Keratinocyte (primary cell): ENCODE measurements at regions not wholly inside any gene's neighbourhood (a gene's known extent, or its start where the extent isn't known, plus 50 kb on each side); places are given as distances from the start of the nearest gene placed in this dataset.
A peak's percentile ranks its signal among the peaks of the same experiment; 100 is the strongest.

ENCODE experiments used
- DNase-seq: peaks from one replicate; pipeline ENCODE4 v3.0.0-alpha.2; 2011; ENCODE audit warnings: low read depth, missing footprints, low spot score
- FAIRE-seq: peaks from 2 replicates; lab custom pipeline; 2011; peaks lifted over from hg19 to GRCh38; lab: Jason Lieb, UNC
- H2AFZ ChIP-seq: 2 replicates; pipeline ENCODE4 v1.6.0; 2012; ENCODE audit warnings: low read length, control low read depth, inconsistent platforms; ENCODE audit not compliant: control insufficient read depth
- H3K27ac ChIP-seq: 2 replicates; pipeline ENCODE4 v1.5.1; 2011; ENCODE audit warnings: low read length; ENCODE audit not compliant: control insufficient read depth, insufficient read depth
- H3K27me3 ChIP-seq: 3 replicates; pipeline ENCODE4 v1.6.0; 2011; ENCODE audit warnings: low read length; ENCODE audit not compliant: control insufficient read depth, insufficient read depth; ENCODE audit errors: extremely low read depth
- H3K36me3 ChIP-seq, 2 experiments: 2 replicates in 1 of 2; 3 replicates in 1 of 2; pipeline ENCODE4 v1.5.1; 2011; ENCODE audit warnings: low read length in 2 of 2, mild to moderate bottlenecking in 1 of 2; ENCODE audit not compliant: control insufficient read depth in 2 of 2, insufficient read depth in 2 of 2; ENCODE audit errors: extremely low read depth in 1 of 2
- H3K4me1 ChIP-seq: 3 replicates; pipeline ENCODE4 v1.5.1; 2011; ENCODE audit warnings: low read length; ENCODE audit not compliant: control insufficient read depth, insufficient read depth; ENCODE audit errors: extremely low read depth
- H3K4me2 ChIP-seq: 3 replicates; pipeline ENCODE4 v1.6.0; 2011; ENCODE audit warnings: low read depth, low read length; ENCODE audit not compliant: control insufficient read depth, insufficient read depth; ENCODE audit errors: extremely low read depth
- H3K4me3 ChIP-seq, 3 experiments: fragments of 200-600 bp in 1 of 3; sonication (generic) in 1 of 3; 2 replicates in 2 of 3; 3 replicates in 1 of 3; pipeline ENCODE4 v1.5.1; 2011 to 2016; ENCODE audit warnings: low read length in 3 of 3, mild to moderate bottlenecking in 3 of 3, control low read depth in 2 of 3, inconsistent platforms in 1 of 3, low read depth in 1 of 3, mixed read lengths in 1 of 3, mixed run types in 1 of 3, moderate library complexity in 1 of 3; ENCODE audit not compliant: control insufficient read depth in 2 of 3, insufficient read depth in 2 of 3; ENCODE audit errors: extremely low read depth in 1 of 3
- H3K79me2 ChIP-seq: 2 replicates; pipeline ENCODE4 v1.6.0; 2012; ENCODE audit warnings: low read length; ENCODE audit not compliant: control insufficient read depth, insufficient read depth
- H3K9ac ChIP-seq: 3 replicates; pipeline ENCODE4 v1.6.0; 2011; ENCODE audit warnings: low read length; ENCODE audit not compliant: control insufficient read depth, insufficient read depth; ENCODE audit errors: extremely low read depth
- H3K9me1 ChIP-seq: 3 replicates; pipeline ENCODE4 v1.6.0; 2011; ENCODE audit warnings: low read length; ENCODE audit not compliant: control insufficient read depth, insufficient read depth; ENCODE audit errors: extremely low read depth
- H3K9me3 ChIP-seq: 2 replicates; pipeline ENCODE4 v1.5.1; 2012; ENCODE audit warnings: low read depth, low read length; ENCODE audit not compliant: control insufficient read depth
- H4K20me1 ChIP-seq: 3 replicates; pipeline ENCODE4 v1.6.0; 2011; ENCODE audit warnings: low read length; ENCODE audit not compliant: control insufficient read depth, insufficient read depth; ENCODE audit errors: extremely low read depth
- EZH2 ChIP-seq: IDR thresholded peaks from one replicate; pipeline ENCODE4 v1.6.1; 2012; ENCODE audit warnings: inconsistent platforms, mild to moderate bottlenecking, low read length, moderate library complexity
- dilution Hi-C: fragments of 300-500 bp; cut with MboI; formaldehyde crosslinking; loops from one replicate; pipeline ENCODE4 v1.7.0; 2020; ENCODE audit warnings: low sequenced_read_pairs; ENCODE audit not compliant: extremely low pct_ligation_motif_present
- TF ChIP-seq, protein P1 (sequence below), 3 experiments: IDR thresholded peaks in 1 of 3; conservative IDR thresholded peaks in 1 of 3; optimal IDR thresholded peaks in 1 of 3; 2 replicates in 2 of 3; 3 replicates in 1 of 3; pipeline versions ENCODE3 to v1.5.1; 2011; ENCODE audit warnings: low read length in 3 of 3, mild to moderate bottlenecking in 3 of 3, moderate library complexity in 2 of 3, control low read depth in 1 of 3, inconsistent platforms in 1 of 3; ENCODE audit not compliant: insufficient read depth in 2 of 3; ENCODE audit errors: extremely low read depth in 1 of 3

DNA sequence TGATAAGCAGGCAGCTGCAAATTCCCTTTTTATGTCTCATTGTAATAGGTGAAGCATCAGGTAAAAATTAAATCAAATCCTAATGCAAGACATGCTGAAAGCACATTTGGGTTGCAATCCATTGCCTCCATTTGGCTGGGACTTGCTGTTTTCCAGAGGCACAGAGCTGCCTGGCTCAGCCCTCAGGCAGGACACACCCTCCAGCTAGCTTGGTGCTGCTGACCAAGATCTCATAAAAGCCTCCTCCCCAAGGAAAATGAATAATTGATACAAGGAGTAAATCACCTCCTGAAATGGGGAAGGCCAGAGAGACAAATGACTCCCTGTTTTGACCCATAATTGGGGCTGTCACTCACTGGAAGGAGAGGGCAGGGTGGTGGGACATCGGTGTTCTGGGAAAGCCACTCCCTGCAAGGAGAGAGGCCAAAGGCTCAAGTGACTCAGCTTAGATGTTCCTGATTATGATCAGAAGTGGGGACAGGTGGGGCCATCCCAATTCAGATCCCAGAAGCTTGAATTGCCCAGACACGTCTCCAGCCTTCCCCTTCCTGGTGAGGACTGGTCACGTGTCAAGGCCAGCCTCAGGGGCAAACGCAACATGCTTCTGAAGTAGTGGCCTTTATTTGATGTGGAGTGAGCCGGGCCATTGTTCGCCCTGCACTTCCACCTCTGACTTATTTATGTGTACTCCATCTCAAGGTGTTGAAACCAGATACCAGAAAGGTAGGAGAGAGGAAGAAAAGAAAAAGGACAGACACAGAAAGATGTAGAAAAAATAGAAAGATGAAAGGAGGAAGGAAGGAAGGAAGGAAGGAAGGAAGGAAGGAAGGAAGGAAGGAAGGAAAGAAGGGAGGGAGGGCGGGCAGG, 773.7 kb downstream of the BCL11B start:
- peak; percentile 58 for DNase-seq
- H3K36me3 ChIP-seq = no peaks in the 10 kb centered on the region
- H3K9me1 ChIP-seq = no peaks in the 10 kb centered on the region
- peak overlapping the region; percentile 47 for H2AFZ ChIP-seq
- H3K27ac ChIP-seq = peak overlapping the region; percentile 81
- H4K20me1 ChIP-seq = no peaks in the 10 kb centered on the region
- TF ChIP-seq, protein P1, sequence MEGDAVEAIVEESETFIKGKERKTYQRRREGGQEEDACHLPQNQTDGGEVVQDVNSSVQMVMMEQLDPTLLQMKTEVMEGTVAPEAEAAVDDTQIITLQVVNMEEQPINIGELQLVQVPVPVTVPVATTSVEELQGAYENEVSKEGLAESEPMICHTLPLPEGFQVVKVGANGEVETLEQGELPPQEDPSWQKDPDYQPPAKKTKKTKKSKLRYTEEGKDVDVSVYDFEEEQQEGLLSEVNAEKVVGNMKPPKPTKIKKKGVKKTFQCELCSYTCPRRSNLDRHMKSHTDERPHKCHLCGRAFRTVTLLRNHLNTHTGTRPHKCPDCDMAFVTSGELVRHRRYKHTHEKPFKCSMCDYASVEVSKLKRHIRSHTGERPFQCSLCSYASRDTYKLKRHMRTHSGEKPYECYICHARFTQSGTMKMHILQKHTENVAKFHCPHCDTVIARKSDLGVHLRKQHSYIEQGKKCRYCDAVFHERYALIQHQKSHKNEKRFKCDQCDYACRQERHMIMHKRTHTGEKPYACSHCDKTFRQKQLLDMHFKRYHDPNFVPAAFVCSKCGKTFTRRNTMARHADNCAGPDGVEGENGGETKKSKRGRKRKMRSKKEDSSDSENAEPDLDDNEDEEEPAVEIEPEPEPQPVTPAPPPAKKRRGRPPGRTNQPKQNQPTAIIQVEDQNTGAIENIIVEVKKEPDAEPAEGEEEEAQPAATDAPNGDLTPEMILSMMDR (optimal IDR thresholded peaks at IDR 0.05 in 1 of 3, IDR thresholded peaks at IDR 0.05 in 1 of 3, conservative IDR thresholded peaks at IDR 0.05 in 1 of 3; ENCODE audit: extremely low read depth in 1 of 3, insufficient read depth in 2 of 3, low read length in 3 of 3) = no peak
- no peak for TF ChIP-seq EZH2
- peak overlapping the region; percentile 48 for H3K9ac ChIP-seq
- H3K9me3 ChIP-seq = no peaks in the 10 kb centered on the region
- peak overlapping the region; percentile 82 for H3K4me2 ChIP-seq
- H3K27me3 ChIP-seq = no peaks in the 10 kb centered on the region
- FAIRE-seq = peak; percentile 93
- dilution Hi-C loops = no loop called here
- no peak overlapping the region for H3K4me3 ChIP-seq
- no peaks in the 10 kb centered on the region for H3K79me2 ChIP-seq
- peaks cover 61% of the 10 kb centered on the region for H3K4me1 ChIP-seq

GRCh38 chr14:98501335-98501734, 770.7 kb downstream of the BCL11B start:
- Histone ChIP-seq H2AFZ (no peak overlapping the region), H3K27me3 (no peaks in the 10 kb centered on the region), H3K9me1 (no peaks in the 10 kb centered on the region), H3K79me2 (no peaks in the 10 kb centered on the region), H3K4me1 (peaks cover 65% of the 10 kb centered on the region), H3K4me2 (peak overlapping the region; percentile 19), H4K20me1 (no peaks in the 10 kb centered on the region), H3K9me3 (no peaks in the 10 kb centered on the region), H3K9ac (peak overlapping the region; percentile 26), H3K4me3 (no peak overlapping the region), H3K36me3 (no peaks in the 10 kb centered on the region), H3K27ac (peak overlapping the region; percentile 84)
- DNase-seq (peak; percentile 92), FAIRE-seq (peak; percentile 99)
- TF ChIP-seq, protein P1 (optimal IDR thresholded peaks at IDR 0.05 in 1 of 3, IDR thresholded peaks at IDR 0.05 in 1 of 3, conservative IDR thresholded peaks at IDR 0.05 in 1 of 3; ENCODE audit: extremely low read depth in 1 of 3, insufficient read depth in 2 of 3, low read length in 3 of 3) = no peak
- TF ChIP-seq EZH2 = no peak
- dilution Hi-C loops = no loop called here
